IMR-90 (cell line): ENCODE measurements at regions not wholly inside any gene's neighbourhood (a gene's known extent, or its start where the extent isn't known, plus 50 kb on each side); places are given as distances from the start of the nearest gene placed in this dataset.

Experiments
- ATAC-seq: fragments of 200-7000 bp; cut with Tn5 transposase; 2 replicates; pipeline ENCODE4 v1.9.1; 2020; ENCODE audit warnings: low read depth, mild to moderate bottlenecking, moderate library complexity
- BruUV-seq: library from RNA; stranded (reverse); fragments of 400-500 nt; replicated peaks from 2 replicates; lab custom pipeline; 2021; lab: Mats Ljungman, UMichigan
- CTCF ChIA-PET: fragments of 300-600 bp; formaldehyde crosslinking; extraction: SDS; loops from one replicate; lab custom pipeline; 2021; ENCODE audit warnings: antibody characterized with exemption; lab: Yijun Ruan, JAX
- POLR2A ChIA-PET: fragments of 300-600 bp; sonication (Branson Sonifier 250); formaldehyde crosslinking; loops from one replicate; lab custom pipeline; 2022; ENCODE audit warnings: antibody characterized with exemption; ENCODE audit not compliant: unreplicated experiment; lab: Charles Lee
- DNase-seq: peaks from one replicate; pipeline ENCODE4 v3.0.0; 2013
- H2AFZ ChIP-seq: replicated peaks from 2 replicates; pipeline ENCODE3; 2013; ENCODE audit warnings: low read length, mild to moderate bottlenecking; ENCODE audit not compliant: poor library complexity
- H2AK5ac ChIP-seq: 2 replicates; pipeline ENCODE4 v1.6.1; 2013; ENCODE audit warnings: low read depth, low read length, inconsistent platforms
- H2AK9ac ChIP-seq: replicated peaks from 2 replicates; pipeline ENCODE3; 2013; ENCODE audit warnings: mild to moderate bottlenecking, low read depth, low read length, moderate library complexity; ENCODE audit not compliant: poor library complexity
- H2BK120ac ChIP-seq: 2 replicates; pipeline ENCODE4 v1.6.1; 2013; ENCODE audit warnings: low read depth, low read length, inconsistent platforms
- H2BK15ac ChIP-seq: 3 replicates; pipeline ENCODE4 v1.6.1; 2013; ENCODE audit warnings: low read depth, low read length, inconsistent platforms
- H2BK20ac ChIP-seq: 2 replicates; pipeline ENCODE4 v1.6.1; 2013; ENCODE audit warnings: low read depth, mild to moderate bottlenecking, inconsistent platforms, low read length, moderate library complexity
- H2BK5ac ChIP-seq: 2 replicates; pipeline ENCODE4 v1.6.1; 2013; ENCODE audit warnings: mild to moderate bottlenecking, low read depth, low read length, inconsistent platforms; ENCODE audit not compliant: poor library complexity, severe bottlenecking
- H3K14ac ChIP-seq: replicated peaks from 2 replicates; pipeline ENCODE4 v1.6.1; 2013; ENCODE audit warnings: low read depth, low read length, inconsistent platforms
- H3K18ac ChIP-seq: 2 replicates; pipeline ENCODE4 v1.6.1; 2013; ENCODE audit warnings: low read depth, low read length, control low read depth
- H3K23ac ChIP-seq: 2 replicates; pipeline ENCODE4 v1.6.1; 2013; ENCODE audit warnings: low read depth, low read length, inconsistent platforms
- H3K27ac ChIP-seq: 2 replicates; pipeline ENCODE4 v1.5.1; 2013; ENCODE audit warnings: mild to moderate bottlenecking, control low read depth, low read length; ENCODE audit not compliant: insufficient read depth
- H3K27me3 ChIP-seq: 2 replicates; pipeline ENCODE4 v1.6.1; 2013; ENCODE audit warnings: low read length; ENCODE audit not compliant: control insufficient read depth, insufficient read depth
- H3K36me3 ChIP-seq: 2 replicates; pipeline ENCODE4 v1.6.1; 2013; ENCODE audit warnings: low read length, mixed read lengths; ENCODE audit not compliant: control insufficient read depth, insufficient read depth
- H3K4ac ChIP-seq: 2 replicates; pipeline ENCODE4 v1.6.1; 2013; ENCODE audit warnings: low read depth, low read length, inconsistent platforms
- H3K4me1 ChIP-seq: 2 replicates; pipeline ENCODE4 v1.6.1; 2013; ENCODE audit warnings: low read length, mixed read lengths; ENCODE audit not compliant: control insufficient read depth, insufficient read depth
- H3K4me2 ChIP-seq: 2 replicates; pipeline ENCODE4 v1.6.1; 2013; ENCODE audit warnings: low read depth, mild to moderate bottlenecking, control low read depth, low read length, moderate library complexity
- H3K4me3 ChIP-seq: 2 replicates; pipeline ENCODE4 v1.5.1; 2013; ENCODE audit warnings: low read depth, mild to moderate bottlenecking, control low read depth, low read length, moderate library complexity; ENCODE audit not compliant: insufficient read depth
- H3K56ac ChIP-seq: 2 replicates; pipeline ENCODE4 v1.6.1; 2013; ENCODE audit warnings: low read length, inconsistent platforms; ENCODE audit not compliant: insufficient read depth; ENCODE audit errors: extremely low read depth
- H3K79me1 ChIP-seq, 2 experiments: 2 replicates each; pipeline ENCODE4 v1.6.1; 2013; ENCODE audit warnings: low read length in 2 of 2, inconsistent platforms in 1 of 2, low read depth in 1 of 2
- H3K9ac ChIP-seq: 2 replicates; pipeline ENCODE4 v1.6.1; 2013; ENCODE audit warnings: low read depth, low read length, control low read depth
- H3K9me1 ChIP-seq: 2 replicates; pipeline ENCODE4 v1.6.1; 2013; ENCODE audit warnings: low read length, inconsistent platforms; ENCODE audit not compliant: insufficient read depth
- H3K9me3 ChIP-seq: 2 replicates; pipeline ENCODE4 v1.6.1; 2013; ENCODE audit warnings: low read length; ENCODE audit not compliant: control insufficient read depth, insufficient read depth
- H4K20me1 ChIP-seq: 2 replicates; pipeline ENCODE4 v1.6.1; 2013; ENCODE audit warnings: low read length, inconsistent platforms; ENCODE audit not compliant: insufficient read depth
- H4K5ac ChIP-seq: 2 replicates; pipeline ENCODE4 v1.6.1; 2013; ENCODE audit warnings: mild to moderate bottlenecking, low read depth, low read length, control low read depth
- H4K8ac ChIP-seq, 2 experiments: 2 replicates each; pipeline ENCODE4 v1.6.1; 2013; ENCODE audit warnings: low read depth in 2 of 2, low read length in 2 of 2, control low read depth in 1 of 2, inconsistent platforms in 1 of 2
- H4K91ac ChIP-seq: 2 replicates; pipeline ENCODE4 v1.6.1; 2013; ENCODE audit warnings: low read depth, low read length, inconsistent platforms; ENCODE audit not compliant: insufficient read depth
- BHLHE40 ChIP-seq: fragments of 150-350 bp; IDR thresholded peaks from 2 replicates; pipeline ENCODE4 v1.6.1; 2016; ENCODE audit warnings: mild to moderate bottlenecking, low read depth, low read length
- CEBPB ChIP-seq: IDR thresholded peaks from 2 replicates; pipeline ENCODE4 v1.6.1; 2012; ENCODE audit warnings: low read depth, low read length, improper control_type of control experiment
- CHD1 ChIP-seq: IDR thresholded peaks from 2 replicates; pipeline ENCODE4 v1.6.1; 2012; ENCODE audit warnings: low read depth, low read length, improper control_type of control experiment
- CTCF ChIP-seq: conservative IDR thresholded peaks from 2 replicates; pipeline ENCODE4 v1.5.1; 2012; ENCODE audit warnings: mild to moderate bottlenecking, low read depth, low read length, improper control_type of control experiment
- ELK1 ChIP-seq: fragments of 150-350 bp; IDR thresholded peaks from 2 replicates; pipeline ENCODE4 v1.6.1; 2016; ENCODE audit warnings: low read depth, mild to moderate bottlenecking, low read length, moderate library complexity, borderline replicate concordance
- FOS ChIP-seq: fragments of 150-350 bp; IDR thresholded peaks from 2 replicates; pipeline ENCODE4 v1.6.1; 2016; ENCODE audit warnings: low read depth, low read length
- MAFK ChIP-seq: IDR thresholded peaks from 2 replicates; pipeline ENCODE4 v1.6.1; 2012; ENCODE audit warnings: low read depth, low read length, improper control_type of control experiment
- MXI1 ChIP-seq: IDR thresholded peaks from 2 replicates; pipeline ENCODE4 v1.6.1; 2012; ENCODE audit warnings: low read depth, mild to moderate bottlenecking, low read length, moderate library complexity, borderline replicate concordance
- NFE2L2 ChIP-seq: fragments of 150-350 bp; IDR thresholded peaks from 2 replicates; pipeline ENCODE4 v1.6.1; 2016; ENCODE audit warnings: low read depth, mild to moderate bottlenecking, low read length
- POLR2A ChIP-seq: IDR thresholded peaks from 2 replicates; pipeline ENCODE4 v1.6.1; 2012; ENCODE audit warnings: mild to moderate bottlenecking, low read depth, low read length
- RAD21 ChIP-seq: IDR thresholded peaks from 2 replicates; pipeline ENCODE4 v1.6.1; 2012; ENCODE audit warnings: low read length, improper control_type of control experiment
- RCOR1 ChIP-seq: IDR thresholded peaks from 2 replicates; pipeline ENCODE4 v1.6.1; 2012; ENCODE audit warnings: mild to moderate bottlenecking, low read length, improper control_type of control experiment; ENCODE audit not compliant: insufficient replicate concordance
- RFX5 ChIP-seq: IDR thresholded peaks from 2 replicates; pipeline ENCODE4 v1.8.0; 2012; ENCODE audit warnings: low read depth, mild to moderate bottlenecking, low read length, moderate library complexity
- SMC3 ChIP-seq: fragments of 150-350 bp; IDR thresholded peaks from 2 replicates; pipeline ENCODE4 v1.6.1; 2016; ENCODE audit warnings: low read depth, mild to moderate bottlenecking, antibody characterized with exemption, low read length, moderate library complexity
- USF2 ChIP-seq: fragments of 150-350 bp; IDR thresholded peaks from 2 replicates; pipeline ENCODE4 v1.6.1; 2017; ENCODE audit warnings: mild to moderate bottlenecking, antibody characterized with exemption, low read length, low read depth
- WGBS, 2 experiments: methylation state at CpG; one replicate each; pipeline versions ENCODE4 v1.1.5 to v1.1.7; 2013; ENCODE audit warnings: missing lambda C conversion rate in 2 of 2; ENCODE audit not compliant: insufficient read length in 1 of 2; ENCODE audit errors: extremely low coverage in 2 of 2; 5-methylcytosine and 5-hydroxymethylcytosine counted together
- dilution Hi-C: fragments of 300-500 bp; cut with HindIII; formaldehyde crosslinking; loops from one replicate; pipeline ENCODE4 v1.14.3; 2018; ENCODE audit warnings: low sequenced_read_pairs; ENCODE audit not compliant: unreplicated experiment
- in situ Hi-C: fragments of 300-500 bp; cut with MboI; formaldehyde crosslinking; loops from 3 replicates; pipeline ENCODE4 v1.14.3; 2019; ENCODE audit warnings: low sequenced_read_pairs, inconsistent platforms, mixed read lengths
- intact Hi-C: fragments of 100-400 bp; cut with micrococcal nuclease; formaldehyde crosslinking; loops from 2 replicates; pipeline ENCODE4 v1.10.0; 2022

- H3K9me1 ChIP-seq, result no peaks in the 10 kb centered on the region
- H4K91ac ChIP-seq, result no peak overlapping the region
- no peak overlapping the region for H4K5ac ChIP-seq
- H2BK15ac ChIP-seq, result no peak overlapping the region
- no peak overlapping the region for H3K56ac ChIP-seq
- H3K14ac ChIP-seq, result no peak overlapping the region
- intact Hi-C loops, result no loop called here
- ChIA-PET POLR2A (no interaction called here), CTCF (no interaction called here)
- no peaks in the 10 kb centered on the region for H3K27me3 ChIP-seq
- no peak for ATAC-seq
- 35% methylated on average over 2 of the region's 9 CpGs; no CpG with 5 or more reads in 1 of the 2 experiments for WGBS, 2 experiments
- in situ Hi-C loops, result no loop called here
- BruUV-seq, result no TSS peak
- dilution Hi-C loops, result no loop called here
- no peak overlapping the region for H2AK9ac ChIP-seq
- H3K4me1 ChIP-seq, result no peaks in the 10 kb centered on the region
- no peak overlapping the region for H3K9ac ChIP-seq
- no peak overlapping the region for H3K27ac ChIP-seq
- H2BK5ac ChIP-seq, result no peak overlapping the region
- no peak for DNase-seq
- H3K18ac ChIP-seq, result no peak overlapping the region
- H4K8ac ChIP-seq, result no peak overlapping the region
- H3K23ac ChIP-seq, result no peak overlapping the region
- no peak overlapping the region for H3K4ac ChIP-seq
- H3K36me3 ChIP-seq, result no peaks in the 10 kb centered on the region
- H2AK5ac ChIP-seq, result no peak overlapping the region
- no peaks in the 10 kb centered on the region for H3K79me1 ChIP-seq
- TF ChIP-seq USF2 (no peak), RFX5 (no peak), CTCF (no peak), MAFK (no peak), BHLHE40 (no peak), RCOR1 (no peak), ELK1 (no peak), NFE2L2 (no peak), FOS (no peak), POLR2A (no peak), CEBPB (no peak), MXI1 (no peak), CHD1 (no peak), RAD21 (no peak), SMC3 (no peak)
- no peak overlapping the region for H2BK20ac ChIP-seq
- no peaks in the 10 kb centered on the region for H4K20me1 ChIP-seq
- no peak overlapping the region for H3K4me3 ChIP-seq
- H3K4me2 ChIP-seq, result no peak overlapping the region
- peaks cover 21% of the 10 kb centered on the region; the same call in 1 of the 2 replicates for H3K9me3 ChIP-seq
- no peak overlapping the region for H2BK120ac ChIP-seq
- H2AFZ ChIP-seq, result no peak overlapping the region
These were observed 139.9 kb upstream of the C14orf180 start for GRCh38 chr14:104439625-104440024.
